K562 (cell line): ENCODE measurements at regions not wholly inside any gene's neighbourhood (a gene's known extent, or its start where the extent isn't known, plus 50 kb on each side); places are given as distances from the start of the nearest gene placed in this dataset.

Source experiments
- ATAC-seq: fragments of 200-7000 bp; cut with Tn5 transposase; 3 replicates; pipeline ENCODE4 v1.9.1; 2020; ENCODE audit warnings: moderate library complexity
- BruUV-seq: library from RNA; stranded (reverse); fragments of 400-500 nt; replicated peaks from 2 replicates; lab custom pipeline; 2021; lab: Mats Ljungman, UMichigan
- CTCF ChIA-PET: fragments of 300-600 bp; formaldehyde crosslinking; extraction: SDS; loops from one replicate; lab custom pipeline; 2021; ENCODE audit warnings: low intra/inter-chr PET ratio; lab: Yijun Ruan, JAX
- POLR2A ChIA-PET: fragments of 300-600, 350-650 bp; sonication (Branson Sonifier 250); formaldehyde crosslinking; extraction: SDS; loops from one replicate; lab custom pipeline; 2021; ENCODE audit warnings: antibody characterized with exemption, inconsistent platforms; lab: Yijun Ruan, JAX
- DNase-seq, 4 experiments: peaks; one replicate each; pipeline versions ENCODE4 v3.0.0 to v3.0.0-alpha.2; 2011 to 2018; ENCODE audit warnings: low spot score in 3 of 4, mixed read lengths in 3 of 4; ENCODE audit errors: extremely low read depth in 1 of 4
- FAIRE-seq: peaks from 2 replicates; lab custom pipeline; 2011; peaks lifted over from hg19 to GRCh38; lab: Jason Lieb, UNC
- H2AFZ ChIP-seq: 2 replicates; pipeline ENCODE4 v1.6.0; 2011; ENCODE audit warnings: low read depth, low read length, control low read depth, inconsistent platforms
- H3K27ac ChIP-seq: fragments of 200-600 bp; 3 replicates; pipeline ENCODE4 v1.8.0; 2011; ENCODE audit warnings: low read depth, mild to moderate bottlenecking, control low read depth, inconsistent platforms, low read length, moderate library complexity, mixed read lengths; ENCODE audit errors: extremely low read depth
- H3K27me3 ChIP-seq, 2 experiments: fragments of 300-600 bp in 1 of 2; 2 replicates in 1 of 2; 3 replicates in 1 of 2; pipeline versions ENCODE4 v1.6.0 to v1.8.0; 2011; ENCODE audit warnings: inconsistent platforms in 2 of 2, low read length in 2 of 2, mild to moderate bottlenecking in 1 of 2, mixed read lengths in 1 of 2, moderate library complexity in 1 of 2; ENCODE audit not compliant: control insufficient read depth in 2 of 2, insufficient read depth in 2 of 2
- H3K36me3 ChIP-seq: fragments of 300-600 bp; 3 replicates; pipeline ENCODE4 v1.8.0; 2011; ENCODE audit warnings: mild to moderate bottlenecking, low read length, inconsistent platforms; ENCODE audit not compliant: control insufficient read depth, insufficient read depth
- H3K4me1 ChIP-seq, 2 experiments: fragments of 200-600 bp in 1 of 2; replicated peaks in 1 of 2; 2 replicates in 1 of 2; 3 replicates in 1 of 2; pipeline versions ENCODE4 v1.5.1 to v1.8.0; 2011; ENCODE audit warnings: inconsistent platforms in 2 of 2, low read length in 2 of 2, mild to moderate bottlenecking in 1 of 2, mixed read lengths in 1 of 2, moderate library complexity in 1 of 2; ENCODE audit not compliant: control insufficient read depth in 2 of 2, insufficient read depth in 2 of 2
- H3K4me2 ChIP-seq: 2 replicates; pipeline ENCODE4 v1.6.1; 2011; ENCODE audit warnings: low read length, control low read depth, inconsistent platforms, mixed read lengths; ENCODE audit not compliant: insufficient read depth
- H3K4me3 ChIP-seq: fragments of 200-600 bp; sonication (generic), shearing (Covaris generic); 2 replicates; pipeline ENCODE4 v1.5.1; 2016; ENCODE audit warnings: control low read depth, inconsistent platforms
- H3K79me2 ChIP-seq: fragments of 200-600 bp; 3 replicates; pipeline ENCODE4 v1.8.0; 2011; ENCODE audit warnings: low read length, inconsistent platforms; ENCODE audit not compliant: control insufficient read depth, insufficient read depth
- H3K9ac ChIP-seq, 2 experiments: 2 replicates each; pipeline versions ENCODE4 v1.6.0 to v1.6.1; 2011; ENCODE audit warnings: low read depth in 2 of 2, low read length in 2 of 2, control low read depth in 1 of 2, inconsistent platforms in 1 of 2, mild to moderate bottlenecking in 1 of 2, mixed read lengths in 1 of 2; ENCODE audit not compliant: insufficient read depth in 1 of 2
- H3K9me1 ChIP-seq: one replicate; pipeline ENCODE4 v1.6.0; 2011; ENCODE audit warnings: inconsistent platforms, mild to moderate bottlenecking, low read length, moderate library complexity; ENCODE audit not compliant: control insufficient read depth, insufficient read depth
- H3K9me3 ChIP-seq: replicated peaks from 2 replicates; pipeline ENCODE4 v1.5.1; 2011; ENCODE audit warnings: low read depth, low read length, inconsistent platforms; ENCODE audit not compliant: control insufficient read depth, insufficient read depth
- H4K20me1 ChIP-seq: replicated peaks from 2 replicates; pipeline ENCODE4 v1.6.1; 2011; ENCODE audit warnings: low read length, inconsistent platforms, mixed read lengths; ENCODE audit not compliant: control insufficient read depth, insufficient read depth
- ELK3 ChIP-seq: fragments of 450-650 bp; formaldehyde crosslinking; IDR thresholded peaks from 2 replicates; pipeline ENCODE4 v1.4.0; 2020; ENCODE audit warnings: mild to moderate bottlenecking
- IFI16 ChIP-seq: fragments of 250-450 bp; sonication (Bioruptor Pico); IDR thresholded peaks from 2 replicates; pipeline ENCODE4 v2.1.2; 2022; ENCODE audit warnings: mild to moderate bottlenecking, inconsistent platforms
- ZBTB11 ChIP-seq, 3 experiments: fragments of 200-800 bp in 1 of 3; fragments of 250-450 bp in 1 of 3; fragments of 450-650 bp in 1 of 3; sonication (Bioruptor Pico) in 1 of 3; sonication (Bioruptor generic) in 1 of 3; formaldehyde crosslinking in 1 of 3; IDR thresholded peaks; 2 replicates each; pipeline versions ENCODE4 v1.6.1 to v1.8.0; 2016 to 2022; ENCODE audit warnings: mild to moderate bottlenecking in 2 of 3, missing genetic modification characterization in 2 of 3, missing compliant biosample characterization in 1 of 3, moderate library complexity in 1 of 3
- ZNF592 ChIP-seq: fragments of 450-650 bp; IDR thresholded peaks from 2 replicates; pipeline ENCODE4 v1.6.1; 2017; ENCODE audit warnings: antibody characterized with exemption, mild to moderate bottlenecking
- WGBS: fragments of 100-300 bp; shearing (Covaris generic); methylation state at CpG from one replicate; pipeline ENCODE4 v1.1.6; 2016; ENCODE audit warnings: low coverage, mixed read lengths; ENCODE audit not compliant: insufficient coverage; ENCODE audit errors: missing lambda C conversion rate; 5-methylcytosine and 5-hydroxymethylcytosine counted together
- in situ Hi-C: fragments of 300-500 bp; cut with MboI; formaldehyde crosslinking; loops from 4 replicates; pipeline ENCODE4 v1.15.0; 2018; ENCODE audit warnings: inconsistent platforms, mixed read lengths
- intact Hi-C: fragments of 100-400 bp; cut with micrococcal nuclease; formaldehyde crosslinking; loops from 2 replicates; pipeline ENCODE4 v1.14.2; 2022

- no peak for TF ChIP-seq ZNF592
Observed at GRCh38 chr6:85714893-85715530, 72.3 kb upstream of the SYNCRIP start (continued).

- Histone ChIP-seq H2AFZ (no peak overlapping the region), H3K79me2 (no peaks in the 10 kb centered on the region), H4K20me1 (no peaks in the 10 kb centered on the region), H3K4me1 (no peaks in the 10 kb centered on the region), H3K27me3 (no peaks in the 10 kb centered on the region), H3K36me3 (no peaks in the 10 kb centered on the region), H3K27ac (no peak overlapping the region), H3K9me1 (no peaks in the 10 kb centered on the region), H3K9me3 (no peaks in the 10 kb centered on the region), H3K4me3 (no peak overlapping the region), H3K9ac (no peak overlapping the region), H3K4me2 (no peak overlapping the region)
- in situ Hi-C loops (no loop called here), intact Hi-C loops (no loop called here)
- ATAC-seq (no peak), DNase-seq (no peak), FAIRE-seq (no peak)
- 0% methylated on average over 2 of the region's 2 CpGs for whole genome bisulfite sequencing
- no TSS peak for BruUV-seq
- CTCF ChIA-PET = no interaction called here
- POLR2A ChIA-PET = interaction anchor here (0.6 kb wide), 1 partner anchor 1742 kb away, joined by 3 read pairs; no protein-coding TSS in a partner anchor
- TF ChIP-seq ELK3 (CRISPR knock-in tag) (no peak), IFI16 (CRISPR knock-in tag) (no peak), ZBTB11 (CRISPR knock-in tag; IDR thresholded peaks at IDR 0.05) (no peak)
Observed at GRCh38 chr6:85712346-85712745, 69.7 kb upstream of the SYNCRIP start.
